GM18508 (cell line): ENCODE measurements at regions not wholly inside any gene's neighbourhood (a gene's known extent, or its start where the extent isn't known, plus 50 kb on each side); places are given as distances from the start of the nearest gene placed in this dataset.

Experiments used
- ATAC-seq: cut with Tn5 transposase; IDR thresholded peaks from one replicate; pipeline ENCODE4 v1.9.1; 2021; ENCODE audit warnings: moderate number of reproducible peaks; ENCODE audit not compliant: insufficient read depth, unreplicated experiment

- no peak for ATAC-seq
Measured at GRCh38 chr7:130894146-130894908, 160.3 kb upstream of the KLF14 start.

- ATAC-seq, result no peak
Measured at GRCh38 chr7:130894909-130895750, 161.1 kb upstream of the KLF14 start.

GRCh38 chr7:130896051-130896881 is 162.3 kb upstream of the KLF14 start:
- no peak for ATAC-seq

- ATAC-seq, result no peak
Measured at GRCh38 chr7:130896898-130897514, 163.0 kb upstream of the KLF14 start.

GRCh38 chr7:130897515-130898419 is 163.8 kb upstream of the KLF14 start:
- peak; percentile 28 for ATAC-seq

- no peak for ATAC-seq
Measured at GRCh38 chr7:130899071-130899560, 165.1 kb upstream of the KLF14 start.

GRCh38 chr7:130899638-130900401 is 165.8 kb upstream of the KLF14 start:
- no peak for ATAC-seq

GRCh38 chr7:130900471-130901076 is 166.6 kb upstream of the KLF14 start:
- no peak for ATAC-seq

GRCh38 chr7:130901209-130901783 is 167.3 kb upstream of the KLF14 start:
- no peak for ATAC-seq

GRCh38 chr7:130902755-130903357 is 168.8 kb upstream of the KLF14 start:
- ATAC-seq, result no peak

- ATAC-seq, result no peak
Measured at GRCh38 chr7:130903358-130903974, 169.5 kb upstream of the KLF14 start.

GRCh38 chr7:130904031-130904757 is 170.2 kb upstream of the KLF14 start:
- no peak for ATAC-seq

GRCh38 chr7:130904792-130905191 is 170.8 kb upstream of the KLF14 start:
- no peak for ATAC-seq

- ATAC-seq, result no peak
Measured at GRCh38 chr7:130906575-130906974, 172.6 kb upstream of the KLF14 start.

- no peak for ATAC-seq
Measured at GRCh38 chr7:130907439-130907838, 173.4 kb upstream of the KLF14 start.
